GM18502 (cell line): ENCODE measurements at regions not wholly inside any gene's neighbourhood (a gene's known extent, or its start where the extent isn't known, plus 50 kb on each side); places are given as distances from the start of the nearest gene placed in this dataset.

Source experiments
- ATAC-seq: cut with Tn5 transposase; IDR thresholded peaks from one replicate; pipeline ENCODE4 v1.9.1; 2021; ENCODE audit warnings: mild to moderate bottlenecking; ENCODE audit not compliant: unreplicated experiment, poor library complexity

- ATAC-seq = no peak
Measured at GRCh38 chr6:95768539-95768938, 191.2 kb downstream of the MANEA start.

GRCh38 chr6:95777338-95777737, 200.0 kb downstream of the MANEA start:
- ATAC-seq = no peak

GRCh38 chr6:95780037-95780436, 202.7 kb downstream of the MANEA start:
- no peak for ATAC-seq

GRCh38 chr6:95784019-95784418, 206.7 kb downstream of the MANEA start:
- no peak for ATAC-seq

- peak; percentile 72 for ATAC-seq
Measured at GRCh38 chr6:95784869-95785268, 207.5 kb downstream of the MANEA start.

- no peak for ATAC-seq
Measured at GRCh38 chr6:95785785-95786184, 208.4 kb downstream of the MANEA start.

- ATAC-seq = no peak
Measured at GRCh38 chr6:95786802-95787201, 209.5 kb downstream of the MANEA start.

GRCh38 chr6:95790787-95791186, 213.5 kb downstream of the MANEA start:
- ATAC-seq = no peak

- ATAC-seq = no peak
Measured at GRCh38 chr6:95794749-95795148, 217.4 kb downstream of the MANEA start.

GRCh38 chr6:95795927-95796326, 218.6 kb downstream of the MANEA start:
- ATAC-seq = no peak

GRCh38 chr6:95797054-95797453, 218.7 kb upstream of the FUT9 start:
- ATAC-seq = no peak

- no peak for ATAC-seq
Measured at GRCh38 chr6:95802978-95803377, 212.8 kb upstream of the FUT9 start.

GRCh38 chr6:95803889-95804288, 211.9 kb upstream of the FUT9 start:
- no peak for ATAC-seq

GRCh38 chr6:95804847-95805541, 210.8 kb upstream of the FUT9 start:
- peak; percentile 90 for ATAC-seq

GRCh38 chr6:95805699-95806098, 210.1 kb upstream of the FUT9 start:
- ATAC-seq = no peak

GRCh38 chr6:95815389-95816056, 200.3 kb upstream of the FUT9 start:
- ATAC-seq = no peak

- no peak for ATAC-seq
Measured at GRCh38 chr6:95819461-95819860, 196.3 kb upstream of the FUT9 start.

- ATAC-seq = peak; percentile 53
Measured at GRCh38 chr6:95819939-95820338, 195.8 kb upstream of the FUT9 start.

- no peak for ATAC-seq
Measured at GRCh38 chr6:95830859-95831557, 184.8 kb upstream of the FUT9 start.

- ATAC-seq = no peak
Measured at GRCh38 chr6:95837890-95838289, 177.9 kb upstream of the FUT9 start.

- ATAC-seq = no peak
Measured at GRCh38 chr6:95841560-95841959, 174.2 kb upstream of the FUT9 start.
